ENCODE measurements at regions not wholly inside any gene's neighbourhood (a gene's known extent, or its start where the extent isn't known, plus 50 kb on each side); places are given as distances from the start of the nearest gene placed in this dataset.

DNA sequence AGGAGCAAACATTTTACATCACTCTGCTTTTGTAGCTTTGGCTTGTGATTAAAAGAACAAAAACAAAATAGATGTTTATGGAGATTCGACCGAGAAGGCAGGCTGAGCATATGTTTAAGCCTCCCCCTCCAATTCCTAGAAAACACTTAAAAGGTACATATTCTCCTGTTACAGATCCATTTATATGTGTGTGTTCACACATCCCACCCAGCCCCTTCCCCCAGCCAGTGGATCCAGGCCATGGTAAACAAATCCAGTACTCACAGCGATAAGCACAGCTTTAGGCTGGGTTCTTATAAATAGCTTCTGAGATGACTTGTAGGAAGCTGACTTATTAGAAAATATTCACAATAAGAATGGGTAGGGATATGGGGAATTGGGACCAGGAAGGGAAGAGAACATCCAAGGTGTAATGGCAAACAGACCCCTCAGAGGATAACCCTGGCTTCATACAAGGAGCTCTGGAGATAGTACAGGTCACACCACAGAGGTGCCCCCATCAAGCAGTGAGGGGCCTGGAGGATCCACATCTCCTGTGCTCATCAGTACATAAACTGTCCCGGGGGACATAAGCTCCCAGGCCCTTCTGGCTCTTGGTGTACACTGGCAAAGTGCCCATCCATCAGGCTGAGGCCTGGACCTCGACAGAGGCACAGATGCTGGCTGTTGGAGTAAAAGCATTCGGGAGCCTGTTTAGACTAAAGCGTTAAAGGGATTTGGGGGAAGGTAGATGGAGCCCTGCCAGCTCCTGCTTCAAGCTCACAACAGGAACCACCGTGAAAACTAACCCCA is 70.0 kb upstream of the UBE2E1 start:
- TF ChIP-seq, protein P1, sequence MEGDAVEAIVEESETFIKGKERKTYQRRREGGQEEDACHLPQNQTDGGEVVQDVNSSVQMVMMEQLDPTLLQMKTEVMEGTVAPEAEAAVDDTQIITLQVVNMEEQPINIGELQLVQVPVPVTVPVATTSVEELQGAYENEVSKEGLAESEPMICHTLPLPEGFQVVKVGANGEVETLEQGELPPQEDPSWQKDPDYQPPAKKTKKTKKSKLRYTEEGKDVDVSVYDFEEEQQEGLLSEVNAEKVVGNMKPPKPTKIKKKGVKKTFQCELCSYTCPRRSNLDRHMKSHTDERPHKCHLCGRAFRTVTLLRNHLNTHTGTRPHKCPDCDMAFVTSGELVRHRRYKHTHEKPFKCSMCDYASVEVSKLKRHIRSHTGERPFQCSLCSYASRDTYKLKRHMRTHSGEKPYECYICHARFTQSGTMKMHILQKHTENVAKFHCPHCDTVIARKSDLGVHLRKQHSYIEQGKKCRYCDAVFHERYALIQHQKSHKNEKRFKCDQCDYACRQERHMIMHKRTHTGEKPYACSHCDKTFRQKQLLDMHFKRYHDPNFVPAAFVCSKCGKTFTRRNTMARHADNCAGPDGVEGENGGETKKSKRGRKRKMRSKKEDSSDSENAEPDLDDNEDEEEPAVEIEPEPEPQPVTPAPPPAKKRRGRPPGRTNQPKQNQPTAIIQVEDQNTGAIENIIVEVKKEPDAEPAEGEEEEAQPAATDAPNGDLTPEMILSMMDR (IDR thresholded peaks at IDR 0.05; ENCODE audit: control insufficient read depth, insufficient read depth, low read depth, low read length, missing control alignments) = no peak
- H3K4me3 ChIP-seq (ENCODE audit: control insufficient read depth, low read depth, low read length) = no peak overlapping the region
- no peak for DNase-seq (ENCODE audit: low read depth)

DNA sequence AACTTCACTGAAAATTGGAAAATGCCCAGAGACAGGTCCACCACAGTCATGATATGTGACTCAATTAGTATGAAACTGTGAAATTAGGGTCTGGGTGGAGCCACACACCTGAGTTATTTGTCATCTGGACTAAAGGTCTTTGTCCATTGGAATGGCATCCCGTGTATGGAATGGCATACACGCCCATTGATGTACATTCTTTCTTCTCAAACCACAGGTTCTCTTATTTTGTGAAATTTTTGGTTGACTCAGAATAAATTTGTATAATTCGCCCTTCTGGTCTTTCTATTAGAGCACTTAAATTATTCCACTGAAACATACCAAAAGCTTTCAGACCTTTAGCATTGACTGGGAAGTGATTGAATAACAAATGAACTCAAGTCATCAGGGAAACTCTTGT is 66.8 kb upstream of the UBE2E1 start:
- TF ChIP-seq, protein P1 (IDR thresholded peaks at IDR 0.05; ENCODE audit: control insufficient read depth, insufficient read depth, low read depth, low read length, missing control alignments) = no peak
- H3K4me3 ChIP-seq (ENCODE audit: control insufficient read depth, low read depth, low read length) = no peak overlapping the region
- DNase-seq (ENCODE audit: low read depth) = no peak

DNA sequence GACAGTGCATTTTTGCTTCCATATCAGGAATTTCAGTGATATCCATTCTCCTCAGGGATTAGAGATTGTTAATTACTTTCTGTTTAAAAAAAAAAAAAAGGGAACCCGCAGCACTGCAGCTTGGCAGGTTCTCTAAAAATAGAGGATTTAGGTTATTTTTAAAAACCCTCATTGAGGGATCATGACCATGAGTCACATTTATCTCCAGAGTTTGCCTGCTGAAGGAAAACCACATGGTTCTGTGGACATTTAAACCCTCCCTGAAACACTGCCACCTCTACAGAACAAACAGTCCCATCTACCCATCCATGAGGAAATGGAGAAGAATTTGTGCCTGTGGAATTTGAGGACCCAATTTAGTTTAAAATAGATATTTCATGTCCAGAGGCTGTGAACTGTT is 66.2 kb upstream of the UBE2E1 start:
- no peak overlapping the region for H3K4me3 ChIP-seq (ENCODE audit: control insufficient read depth, low read depth, low read length)
- TF ChIP-seq, protein P1 (IDR thresholded peaks at IDR 0.05; ENCODE audit: control insufficient read depth, insufficient read depth, low read depth, low read length, missing control alignments) = no peak
- peak; percentile 40 for DNase-seq (ENCODE audit: low read depth)

DNA sequence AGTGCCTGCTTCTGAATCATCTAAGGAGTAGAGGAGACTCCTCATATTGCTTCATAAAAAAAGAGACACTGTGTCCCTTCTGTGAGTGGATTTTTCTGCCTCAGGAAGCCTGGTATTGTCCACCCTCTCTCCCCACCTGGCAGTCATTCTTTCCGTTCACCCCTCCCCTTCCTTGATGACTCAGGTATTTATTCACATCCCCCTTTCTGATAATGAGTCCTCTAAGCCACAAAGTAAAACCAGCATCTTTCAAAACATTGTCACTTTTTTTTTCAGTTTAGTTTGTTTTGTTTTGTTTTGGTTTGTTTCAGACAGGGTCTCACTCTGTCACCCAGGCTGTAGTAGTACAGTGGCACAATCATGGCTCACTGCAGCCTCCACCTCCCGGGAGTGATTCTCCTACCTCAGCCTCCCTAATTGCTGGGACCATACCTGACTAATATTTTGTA is 65.2 kb upstream of the UBE2E1 start:
- no peak for DNase-seq (ENCODE audit: low read depth)
- TF ChIP-seq, protein P1 (IDR thresholded peaks at IDR 0.05; ENCODE audit: control insufficient read depth, insufficient read depth, low read depth, low read length, missing control alignments) = no peak
- no peak overlapping the region for H3K4me3 ChIP-seq (ENCODE audit: control insufficient read depth, low read depth, low read length)

DNA sequence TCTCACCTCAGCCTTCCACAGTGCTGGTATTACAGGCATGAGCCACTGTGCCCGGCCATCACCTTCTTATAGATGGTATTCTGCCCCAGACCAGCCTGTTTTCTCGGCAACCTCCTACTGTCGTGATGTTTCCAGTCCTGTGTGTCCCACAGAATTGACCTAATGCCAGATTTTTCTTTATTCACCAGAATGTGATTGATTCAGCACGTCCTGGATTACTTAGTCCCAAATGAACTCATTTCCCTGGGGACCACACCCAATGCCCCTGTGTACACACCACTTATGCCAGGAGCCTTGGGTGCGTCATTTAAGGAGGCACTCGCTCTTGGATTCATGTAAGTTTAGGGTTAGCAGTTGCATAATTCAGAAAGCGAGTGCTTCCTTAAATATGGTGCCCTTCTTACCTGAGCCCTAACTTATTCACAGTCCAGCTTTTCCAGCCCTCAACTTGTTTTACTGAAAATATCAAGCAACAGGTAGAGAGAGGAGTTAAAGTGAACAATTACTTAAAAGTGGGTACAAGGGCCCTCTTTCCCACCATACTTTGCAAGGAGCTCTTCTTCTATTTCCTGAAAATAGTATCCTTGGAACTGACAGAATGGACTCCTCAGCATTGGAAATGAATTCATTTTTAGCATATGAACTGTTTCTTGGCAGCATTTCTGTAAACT is 64.6 kb upstream of the UBE2E1 start:
- no peak for DNase-seq (ENCODE audit: low read depth)
- TF ChIP-seq, protein P1 (IDR thresholded peaks at IDR 0.05; ENCODE audit: control insufficient read depth, insufficient read depth, low read depth, low read length, missing control alignments) = no peak
- no peak overlapping the region for H3K4me3 ChIP-seq (ENCODE audit: control insufficient read depth, low read depth, low read length)

DNA sequence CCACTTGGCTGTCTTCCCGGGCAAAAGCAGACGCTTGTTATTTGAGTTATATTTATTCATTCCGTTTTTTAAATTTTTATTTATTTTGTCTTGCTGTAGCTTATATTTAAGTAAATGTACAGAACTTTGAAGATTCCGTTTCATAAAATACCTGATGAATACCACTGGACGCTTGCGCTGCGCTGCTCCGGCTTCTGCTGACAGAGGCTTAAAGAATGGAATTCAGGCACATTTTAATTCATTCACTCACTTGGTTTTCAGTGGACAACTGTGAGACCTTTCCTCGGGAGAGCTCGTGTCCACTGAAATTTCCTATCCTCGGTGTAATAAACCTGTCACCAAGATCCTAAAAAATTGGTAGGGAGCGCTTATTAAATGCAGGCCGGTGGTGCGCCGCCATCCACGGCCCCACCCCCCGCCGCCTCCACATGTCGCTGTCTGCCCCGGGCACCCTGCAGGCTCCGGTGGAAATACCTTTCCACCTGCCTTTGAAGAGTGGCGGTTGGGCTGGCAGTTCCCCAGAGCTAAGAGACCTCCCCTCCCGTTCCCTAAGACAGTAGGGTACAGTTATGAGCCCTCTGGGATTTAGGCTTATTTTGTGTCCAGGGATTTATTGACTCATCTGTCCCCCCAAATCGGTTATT is 62.5 kb upstream of the UBE2E1 start:
- DNase-seq (ENCODE audit: low read depth) = no peak
- H3K4me3 ChIP-seq (ENCODE audit: control insufficient read depth, low read depth, low read length) = no peak overlapping the region

More for the DNA sequence above, 62.5 kb upstream of the UBE2E1 start:
- TF ChIP-seq, protein P1 (IDR thresholded peaks at IDR 0.05; ENCODE audit: control insufficient read depth, insufficient read depth, low read depth, low read length, missing control alignments) = no peak
